ENCODE measurements at regions not wholly inside any gene's neighbourhood (a gene's known extent, or its start where the extent isn't known, plus 50 kb on each side); places are given as distances from the start of the nearest gene placed in this dataset.

- H3K4me3 Mint-ChIP-seq (ENCODE audit: unreplicated experiment), result no peak overlapping the region
- H3K4me1 Mint-ChIP-seq (ENCODE audit: low read depth, unreplicated experiment), result peaks cover 8% of the 10 kb centered on the region
- no peak for DNase-seq
- no peaks in the 10 kb centered on the region for H3K27me3 Mint-ChIP-seq (ENCODE audit: unreplicated experiment)
- no peaks in the 10 kb centered on the region for H3K9me3 Mint-ChIP-seq (ENCODE audit: unreplicated experiment)
- no peak for TF ChIP-seq CTCF (IDR thresholded peaks at IDR 0.05; ENCODE audit: partially characterized antibody, unreplicated experiment)
- H3K36me3 Mint-ChIP-seq (ENCODE audit: unreplicated experiment), result no peaks in the 10 kb centered on the region
- H3K27ac Mint-ChIP-seq (ENCODE audit: unreplicated experiment), result no peak overlapping the region
Measured at GRCh38 chr5:66302344-66302743, 158.2 kb downstream of the SREK1 start.

- peak; percentile 60 for DNase-seq
- Mint-ChIP-seq H3K27ac (ENCODE audit: unreplicated experiment) (no peak overlapping the region), H3K27me3 (ENCODE audit: unreplicated experiment) (no peaks in the 10 kb centered on the region), H3K9me3 (ENCODE audit: unreplicated experiment) (peaks cover 3% of the 10 kb centered on the region), H3K4me1 (ENCODE audit: low read depth, unreplicated experiment) (peaks cover 20% of the 10 kb centered on the region), H3K4me3 (ENCODE audit: unreplicated experiment) (no peak overlapping the region), H3K36me3 (ENCODE audit: unreplicated experiment) (no peaks in the 10 kb centered on the region)
- TF ChIP-seq CTCF (IDR thresholded peaks at IDR 0.05; ENCODE audit: partially characterized antibody, unreplicated experiment), result peak; percentile 68
Measured at GRCh38 chr5:66306105-66306843, 162.2 kb downstream of the SREK1 start.

GRCh38 chr5:66306844-66307315 is 162.8 kb downstream of the SREK1 start:
- Mint-ChIP-seq H3K27ac (ENCODE audit: unreplicated experiment) (no peak overlapping the region), H3K4me1 (ENCODE audit: low read depth, unreplicated experiment) (peaks cover 20% of the 10 kb centered on the region), H3K36me3 (ENCODE audit: unreplicated experiment) (no peaks in the 10 kb centered on the region), H3K27me3 (ENCODE audit: unreplicated experiment) (no peaks in the 10 kb centered on the region), H3K9me3 (ENCODE audit: unreplicated experiment) (peaks cover 3% of the 10 kb centered on the region), H3K4me3 (ENCODE audit: unreplicated experiment) (peak overlapping the region; percentile 43)
- DNase-seq, result no peak
- TF ChIP-seq CTCF (IDR thresholded peaks at IDR 0.05; ENCODE audit: partially characterized antibody, unreplicated experiment), result no peak

- TF ChIP-seq CTCF (IDR thresholded peaks at IDR 0.05; ENCODE audit: partially characterized antibody, unreplicated experiment), result peak; percentile 85
- no peak for DNase-seq
- Mint-ChIP-seq H3K9me3 (ENCODE audit: unreplicated experiment) (peaks cover 3% of the 10 kb centered on the region), H3K4me1 (ENCODE audit: low read depth, unreplicated experiment) (peaks cover 20% of the 10 kb centered on the region), H3K36me3 (ENCODE audit: unreplicated experiment) (peaks cover under 1% of the 10 kb centered on the region), H3K27ac (ENCODE audit: unreplicated experiment) (peak overlapping the region; percentile 25), H3K27me3 (ENCODE audit: unreplicated experiment) (peaks cover 2% of the 10 kb centered on the region), H3K4me3 (ENCODE audit: unreplicated experiment) (no peak overlapping the region)
Measured at GRCh38 chr5:66307647-66308241, 163.6 kb downstream of the SREK1 start.

GRCh38 chr5:66312266-66312665 is 168.2 kb downstream of the SREK1 start:
- Mint-ChIP-seq H3K4me1 (ENCODE audit: low read depth, unreplicated experiment) (peaks cover 13% of the 10 kb centered on the region), H3K27me3 (ENCODE audit: unreplicated experiment) (peaks cover 2% of the 10 kb centered on the region), H3K4me3 (ENCODE audit: unreplicated experiment) (no peak overlapping the region), H3K27ac (ENCODE audit: unreplicated experiment) (no peak overlapping the region), H3K36me3 (ENCODE audit: unreplicated experiment) (peaks cover 8% of the 10 kb centered on the region), H3K9me3 (ENCODE audit: unreplicated experiment) (peaks cover 3% of the 10 kb centered on the region)
- no peak for DNase-seq
- TF ChIP-seq CTCF (IDR thresholded peaks at IDR 0.05; ENCODE audit: partially characterized antibody, unreplicated experiment), result no peak

Measured in glutamatergic neuron (in vitro differentiated cells).